GM23248 (cell line): ENCODE measurements at regions not wholly inside any gene's neighbourhood (a gene's known extent, or its start where the extent isn't known, plus 50 kb on each side); places are given as distances from the start of the nearest gene placed in this dataset.

ENCODE experiments used
- DNase-seq: peaks from one replicate; pipeline ENCODE4 v3.0.0-alpha.2; 2015
- H2AFZ ChIP-seq: fragments of 200-600 bp; sonication (generic); 2 replicates; pipeline ENCODE4 v1.6.1; 2016; ENCODE audit warnings: antibody characterized with exemption
- H3F3A ChIP-seq: fragments of 200-600 bp; sonication (generic); 2 replicates; pipeline ENCODE4 v1.6.1; 2016; ENCODE audit warnings: mild to moderate bottlenecking, antibody characterized with exemption, mixed run types; ENCODE audit not compliant: insufficient read depth
- H3K27ac ChIP-seq: fragments of 200-600 bp; sonication (generic); 2 replicates; pipeline ENCODE4 v1.5.1; 2016; ENCODE audit warnings: mild to moderate bottlenecking
- H3K27me3 ChIP-seq: fragments of 200-600 bp; sonication (generic); replicated peaks from 2 replicates; pipeline ENCODE4 v1.6.1; 2016; ENCODE audit warnings: mild to moderate bottlenecking; ENCODE audit not compliant: insufficient read depth
- H3K36me3 ChIP-seq: fragments of 200-600 bp; sonication (generic); 2 replicates; pipeline ENCODE4 v1.6.1; 2016; ENCODE audit warnings: low read depth, mild to moderate bottlenecking
- H3K4me1 ChIP-seq: fragments of 200-600 bp; sonication (generic); 2 replicates; pipeline ENCODE4 v1.6.1; 2016; ENCODE audit warnings: mild to moderate bottlenecking; ENCODE audit not compliant: insufficient read depth
- H3K4me2 ChIP-seq: fragments of 200-600 bp; sonication (generic); one replicate; pipeline ENCODE4 v1.6.1; 2016; ENCODE audit warnings: mild to moderate bottlenecking; ENCODE audit not compliant: unreplicated experiment
- H3K4me3 ChIP-seq: fragments of 200-600 bp; sonication (generic); 2 replicates; pipeline ENCODE4 v1.5.1; 2016; ENCODE audit warnings: mild to moderate bottlenecking
- H3K79me2 ChIP-seq: fragments of 200-600 bp; sonication (generic); 2 replicates; pipeline ENCODE4 v1.6.1; 2016; ENCODE audit warnings: mild to moderate bottlenecking; ENCODE audit not compliant: insufficient read depth
- H3K9ac ChIP-seq: fragments of 200-600 bp; sonication (generic); 2 replicates; pipeline ENCODE4 v1.6.1; 2016; ENCODE audit warnings: mild to moderate bottlenecking
- H3K9me2 ChIP-seq: fragments of 200-600 bp; sonication (generic); 2 replicates; pipeline ENCODE4 v1.6.1; 2016; ENCODE audit warnings: mixed run types, mild to moderate bottlenecking, moderate library complexity; ENCODE audit not compliant: insufficient read depth
- H3K9me3 ChIP-seq: fragments of 200-600 bp; sonication (generic); one replicate; pipeline ENCODE4 v1.6.1; 2017; ENCODE audit warnings: low read depth
- H4K20me1 ChIP-seq: fragments of 200-600 bp; sonication (generic); 2 replicates; pipeline ENCODE4 v1.6.0; 2016; ENCODE audit not compliant: insufficient read depth
- EZH2 ChIP-seq: fragments of 200-600 bp; sonication (generic); IDR thresholded peaks from 2 replicates; pipeline ENCODE4 v1.6.1; 2018; ENCODE audit warnings: antibody characterized with exemption, mild to moderate bottlenecking; ENCODE audit not compliant: insufficient read depth, poor library complexity, severe bottlenecking
- EZH2phosphoT487 ChIP-seq: fragments of 200-600 bp; sonication (generic); IDR thresholded peaks from 2 replicates; pipeline ENCODE4 v1.6.1; 2018; ENCODE audit warnings: antibody characterized with exemption, moderate library complexity, mild to moderate bottlenecking, low read depth; ENCODE audit not compliant: insufficient read depth
- WGBS, 2 experiments: methylation state at CpG; one replicate each; pipeline ENCODE4 v1.1.6; 2015 to 2017; ENCODE audit warnings: low lambda C conversion rate in 2 of 2, low coverage in 1 of 2; ENCODE audit errors: missing lambda C conversion rate in 2 of 2; 5-methylcytosine and 5-hydroxymethylcytosine counted together
- in situ Hi-C: fragments of 300-500 bp; cut with MboI; formaldehyde crosslinking; loops from 2 replicates; pipeline ENCODE4 v1.15.0; 2020

DNA sequence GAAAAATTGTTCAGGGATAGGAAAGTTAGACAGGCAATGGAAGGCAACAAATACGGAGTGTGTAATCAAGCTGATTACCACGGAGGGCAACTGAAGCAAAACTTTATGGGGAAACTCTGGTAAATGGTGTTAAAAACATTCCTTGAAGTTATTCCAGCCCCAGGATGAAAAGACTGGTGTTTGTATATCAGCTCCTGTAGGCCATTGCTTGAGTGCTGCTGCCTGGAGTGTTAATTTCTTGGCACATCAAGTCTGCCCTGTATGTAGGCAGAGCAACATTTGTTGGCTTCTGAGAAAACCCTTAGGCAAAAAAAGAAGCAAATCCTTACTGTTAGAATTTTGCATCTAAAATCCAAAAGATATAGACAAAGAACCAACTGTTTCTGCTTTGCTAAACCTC is 686.5 kb upstream of the ACO1 start:
- Histone ChIP-seq H3K9me2 (no peaks in the 10 kb centered on the region), H4K20me1 (no peaks in the 10 kb centered on the region), H3K9me3 (no peaks in the 10 kb centered on the region), H3K79me2 (no peaks in the 10 kb centered on the region), H3K4me3 (no peak overlapping the region), H3K4me2 (no peak overlapping the region), H3K27ac (no peak overlapping the region), H3K36me3 (no peaks in the 10 kb centered on the region), H3K4me1 (no peaks in the 10 kb centered on the region), H3F3A (no peaks in the 10 kb centered on the region), H3K9ac (no peak overlapping the region), H2AFZ (no peak overlapping the region), H3K27me3 (no peaks in the 10 kb centered on the region)
- TF ChIP-seq EZH2phosphoT487 (no peak), EZH2 (no peak)
- DNase-seq = no peak
- in situ Hi-C loops = no loop called here
- 10 to 11% methylated on average over 2 of the region's 2 CpGs for WGBS, 2 experiments

DNA sequence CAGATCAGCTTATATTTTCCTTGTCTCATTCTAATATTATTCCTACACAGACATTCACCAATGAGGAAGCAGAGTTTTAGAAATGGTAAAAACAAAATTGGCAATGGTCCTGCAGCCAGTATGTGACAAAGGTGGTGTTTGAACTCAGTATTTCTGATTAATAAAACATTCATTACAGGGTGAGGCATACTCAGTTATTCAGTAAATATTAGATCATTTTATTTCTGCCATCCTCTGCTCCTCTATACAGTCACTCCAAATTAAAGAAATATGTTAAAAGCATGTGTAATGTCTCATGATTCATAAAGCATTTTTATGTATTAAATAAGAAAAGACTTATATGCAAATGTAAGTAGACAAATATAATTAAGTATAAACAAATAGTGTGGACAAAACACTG is 684.6 kb upstream of the ACO1 start:
- no peaks in the 10 kb centered on the region for H3K4me1 ChIP-seq
- no peaks in the 10 kb centered on the region for H4K20me1 ChIP-seq
- H3K79me2 ChIP-seq = no peaks in the 10 kb centered on the region
- H3K27ac ChIP-seq = no peak overlapping the region
- H3K9me3 ChIP-seq = no peaks in the 10 kb centered on the region
- H3K36me3 ChIP-seq = no peaks in the 10 kb centered on the region
- TF ChIP-seq EZH2 (no peak), EZH2phosphoT487 (no peak)
- H2AFZ ChIP-seq = no peak overlapping the region
- in situ Hi-C loops = no loop called here
- no peak overlapping the region for H3K9ac ChIP-seq
- no peaks in the 10 kb centered on the region for H3K9me2 ChIP-seq
- no peak for DNase-seq
- no peaks in the 10 kb centered on the region for H3F3A ChIP-seq
- H3K27me3 ChIP-seq = no peaks in the 10 kb centered on the region
- no peak overlapping the region for H3K4me2 ChIP-seq
- H3K4me3 ChIP-seq = no peak overlapping the region

DNA sequence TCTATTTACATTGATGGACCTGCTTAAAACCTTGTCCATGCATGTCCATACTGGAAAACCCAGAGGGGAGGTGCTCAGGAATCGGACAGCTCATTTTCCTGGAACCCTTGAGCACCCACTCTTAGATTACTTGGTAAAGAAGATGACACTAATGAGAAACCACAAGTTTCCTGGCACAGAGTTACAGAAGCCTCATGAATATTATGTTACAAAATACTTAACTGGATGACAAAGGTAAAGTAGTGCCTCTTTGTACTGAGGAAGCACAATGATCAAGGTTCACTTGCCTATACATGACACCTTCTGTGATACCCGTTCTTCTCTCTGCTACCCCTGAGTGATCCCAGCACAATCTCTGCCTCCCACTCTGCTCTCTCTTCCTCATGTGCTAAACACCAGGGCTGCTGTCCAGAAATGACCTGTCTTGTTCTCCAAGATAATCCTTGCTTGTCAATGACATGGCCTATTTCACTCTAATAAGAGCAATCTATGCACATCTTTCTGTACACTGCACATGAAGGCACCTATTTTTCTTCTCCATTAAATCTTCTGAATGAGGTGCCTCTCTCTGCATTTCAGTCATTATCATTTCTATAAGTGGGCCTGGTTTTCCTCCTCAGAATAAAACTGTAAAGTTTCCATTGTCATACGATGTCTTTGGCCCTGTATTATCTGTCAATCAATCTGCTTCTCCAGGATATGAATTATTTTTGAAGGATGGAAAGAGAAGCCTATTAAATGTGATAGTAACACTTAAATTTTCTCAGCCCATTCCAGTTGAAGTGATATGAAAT is 684.0 kb upstream of the ACO1 start:
- Histone ChIP-seq H4K20me1 (no peaks in the 10 kb centered on the region), H3F3A (no peaks in the 10 kb centered on the region), H3K79me2 (no peaks in the 10 kb centered on the region), H3K4me1 (no peaks in the 10 kb centered on the region), H3K4me2 (no peak overlapping the region), H2AFZ (no peak overlapping the region), H3K9ac (no peak overlapping the region), H3K36me3 (no peaks in the 10 kb centered on the region), H3K9me2 (no peaks in the 10 kb centered on the region), H3K27me3 (no peaks in the 10 kb centered on the region), H3K4me3 (no peak overlapping the region), H3K9me3 (no peaks in the 10 kb centered on the region), H3K27ac (no peak overlapping the region)
- 21 to 22% methylated on average over 3 of the region's 3 CpGs for WGBS, 2 experiments
- DNase-seq = no peak
- in situ Hi-C loops = no loop called here
- TF ChIP-seq EZH2 = no peak
- TF ChIP-seq EZH2phosphoT487 = no peak

DNA sequence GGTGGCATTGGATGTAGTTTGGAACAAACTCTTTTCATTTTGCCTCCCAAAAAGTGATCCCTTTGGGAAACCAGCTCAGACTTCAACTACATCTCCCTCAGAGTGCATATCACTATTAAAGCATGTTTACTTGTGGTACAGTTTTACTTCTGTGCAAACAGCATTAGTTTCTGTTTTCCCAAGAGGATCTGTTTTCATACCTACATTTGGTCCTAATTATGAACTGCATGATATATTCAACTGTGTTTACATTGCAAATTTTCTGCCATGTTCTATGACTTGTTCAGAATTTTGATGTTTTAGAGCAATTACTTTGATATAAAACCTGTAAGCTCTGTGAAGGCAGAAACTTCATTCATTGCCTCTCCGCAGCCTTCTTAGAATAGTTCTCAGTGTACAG is 681.5 kb upstream of the ACO1 start:
- Histone ChIP-seq H3K27ac (no peak overlapping the region), H3K9ac (no peak overlapping the region), H3K79me2 (no peaks in the 10 kb centered on the region), H3F3A (no peaks in the 10 kb centered on the region), H3K36me3 (no peaks in the 10 kb centered on the region), H4K20me1 (no peaks in the 10 kb centered on the region), H3K27me3 (no peaks in the 10 kb centered on the region), H2AFZ (no peak overlapping the region), H3K4me3 (no peak overlapping the region), H3K9me3 (no peaks in the 10 kb centered on the region), H3K4me2 (no peak overlapping the region), H3K9me2 (no peaks in the 10 kb centered on the region), H3K4me1 (no peaks in the 10 kb centered on the region)
- in situ Hi-C loops = no loop called here
- TF ChIP-seq EZH2 = no peak
- TF ChIP-seq EZH2phosphoT487 = no peak
- 25 to 26% methylated on average over 1 of the region's 1 CpG for WGBS, 2 experiments
- no peak for DNase-seq

DNA sequence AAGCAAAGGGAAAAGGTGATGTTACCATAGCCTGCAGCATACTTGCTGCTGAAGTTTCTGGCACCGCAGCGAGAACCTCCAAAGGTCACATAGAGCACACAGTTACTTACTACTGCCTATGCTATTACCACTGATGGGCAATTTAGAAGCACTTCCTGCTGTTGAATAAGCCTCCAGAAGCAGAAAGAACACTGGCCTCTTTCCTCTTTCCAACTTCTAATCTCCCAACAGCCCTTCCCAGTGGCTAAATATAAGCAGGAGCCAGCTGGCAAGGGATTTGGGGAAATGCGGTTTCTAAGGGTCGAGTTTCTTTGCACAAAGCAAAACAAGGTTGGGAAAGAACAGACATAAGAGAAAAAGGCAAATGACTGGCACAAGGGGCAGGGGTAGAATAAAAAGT is 669.2 kb upstream of the ACO1 start:
- Histone ChIP-seq H3K9me3 (no peaks in the 10 kb centered on the region), H3F3A (no peaks in the 10 kb centered on the region), H3K9ac (no peak overlapping the region), H3K36me3 (no peaks in the 10 kb centered on the region), H3K4me1 (no peaks in the 10 kb centered on the region), H3K27ac (no peak overlapping the region), H3K9me2 (no peaks in the 10 kb centered on the region), H3K4me3 (no peak overlapping the region), H2AFZ (no peak overlapping the region), H3K79me2 (no peaks in the 10 kb centered on the region), H3K4me2 (no peak overlapping the region), H4K20me1 (no peaks in the 10 kb centered on the region), H3K27me3 (no peaks in the 10 kb centered on the region)
- in situ Hi-C loops = no loop called here
- TF ChIP-seq EZH2 (no peak), EZH2phosphoT487 (no peak)
- 22 to 30% methylated on average over 4 of the region's 4 CpGs for WGBS, 2 experiments
- no peak for DNase-seq
